ENCODE measurements at regions not wholly inside any gene's neighbourhood (a gene's known extent, or its start where the extent isn't known, plus 50 kb on each side); places are given as distances from the start of the nearest gene placed in this dataset.

DNA sequence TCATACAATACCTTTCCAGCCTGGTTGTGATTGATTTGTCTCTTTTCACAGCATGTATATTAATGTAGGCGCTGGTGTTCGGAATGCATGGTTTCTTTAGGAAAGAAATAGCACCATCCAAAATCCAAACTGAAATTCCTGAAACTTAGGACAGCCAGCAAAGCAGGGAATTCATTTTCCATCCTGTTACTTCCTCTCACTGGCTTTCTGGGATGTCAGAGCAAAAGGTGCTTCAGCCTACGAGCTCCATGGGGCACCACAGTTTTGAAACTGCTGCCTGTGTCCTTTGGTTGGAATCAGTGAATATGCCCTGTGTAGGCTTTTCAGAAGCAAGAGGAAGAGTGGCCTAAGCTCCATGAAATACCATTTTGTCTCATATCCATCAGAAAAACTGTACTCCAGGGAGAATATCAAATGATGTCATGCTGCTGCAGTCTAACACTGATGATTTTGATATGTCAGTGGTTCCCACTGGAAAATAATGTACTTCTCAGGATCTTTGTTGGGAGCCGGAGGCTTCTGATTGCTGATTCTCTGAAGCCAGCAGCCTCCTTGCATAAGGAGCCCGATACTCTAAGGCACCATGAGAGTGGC, 117.8 kb upstream of the SERP2 start:
- Histone ChIP-seq H3K4me1 (ENCODE audit: control insufficient read depth in 5 of 5, insufficient read depth in 5 of 5, low read length in 5 of 5) (peaks cover 0 to 15% (median 0%) of the 10 kb centered on the region in 5 donors), H3K36me3 (ENCODE audit: control insufficient read depth in 4 of 4, insufficient read depth in 4 of 4, low read length in 4 of 4) (no peaks in the 10 kb centered on the region), H3K27ac (ENCODE audit: low read depth in 1 of 2, low read length in 1 of 2) (no peak overlapping the region), H3K27me3 (ENCODE audit: control insufficient read depth in 3 of 3, insufficient read depth in 3 of 3, low read length in 2 of 3) (no peaks in the 10 kb centered on the region), H3K9me3 (ENCODE audit: control insufficient read depth in 4 of 4, insufficient read depth in 3 of 4, low read length in 3 of 4) (no peaks in the 10 kb centered on the region), H3K9ac (ENCODE audit: insufficient read depth in 1 of 2, low read length in 2 of 2) (no peak overlapping the region), H3K4me3 (no peak overlapping the region)
- 97% methylated on average over 5 of the region's 5 CpGs for WGBS, 2 donors
- TF ChIP-seq, protein P1, sequence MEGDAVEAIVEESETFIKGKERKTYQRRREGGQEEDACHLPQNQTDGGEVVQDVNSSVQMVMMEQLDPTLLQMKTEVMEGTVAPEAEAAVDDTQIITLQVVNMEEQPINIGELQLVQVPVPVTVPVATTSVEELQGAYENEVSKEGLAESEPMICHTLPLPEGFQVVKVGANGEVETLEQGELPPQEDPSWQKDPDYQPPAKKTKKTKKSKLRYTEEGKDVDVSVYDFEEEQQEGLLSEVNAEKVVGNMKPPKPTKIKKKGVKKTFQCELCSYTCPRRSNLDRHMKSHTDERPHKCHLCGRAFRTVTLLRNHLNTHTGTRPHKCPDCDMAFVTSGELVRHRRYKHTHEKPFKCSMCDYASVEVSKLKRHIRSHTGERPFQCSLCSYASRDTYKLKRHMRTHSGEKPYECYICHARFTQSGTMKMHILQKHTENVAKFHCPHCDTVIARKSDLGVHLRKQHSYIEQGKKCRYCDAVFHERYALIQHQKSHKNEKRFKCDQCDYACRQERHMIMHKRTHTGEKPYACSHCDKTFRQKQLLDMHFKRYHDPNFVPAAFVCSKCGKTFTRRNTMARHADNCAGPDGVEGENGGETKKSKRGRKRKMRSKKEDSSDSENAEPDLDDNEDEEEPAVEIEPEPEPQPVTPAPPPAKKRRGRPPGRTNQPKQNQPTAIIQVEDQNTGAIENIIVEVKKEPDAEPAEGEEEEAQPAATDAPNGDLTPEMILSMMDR (IDR thresholded peaks at IDR 0.05; ENCODE audit: control extremely low read depth, extremely low read depth) = no peak
- ATAC-seq (ENCODE audit: insufficient read depth, low FRiP score) = no peak
- DNase-seq = no peak

DNA sequence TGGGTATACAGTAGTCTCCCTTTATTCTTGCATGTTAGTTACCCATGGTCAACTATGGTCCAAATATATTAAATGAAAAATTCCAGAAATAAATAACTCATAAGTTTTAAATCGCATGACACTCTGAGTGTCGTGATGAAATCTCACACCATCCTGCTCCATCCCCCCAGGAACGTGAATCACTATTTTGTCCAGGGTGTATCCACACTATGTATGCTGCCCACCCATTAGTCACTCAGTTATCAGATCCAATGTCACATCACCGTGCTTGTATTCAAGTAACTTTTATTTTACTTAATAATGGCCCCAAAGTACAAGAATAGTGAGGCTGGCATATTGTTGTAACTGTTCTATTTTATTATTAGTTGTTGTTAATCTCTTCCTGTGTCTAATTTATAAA, 115.8 kb upstream of the SERP2 start:
- DNase-seq (no peak), ATAC-seq (ENCODE audit: insufficient read depth, low FRiP score) (no peak)
- Histone ChIP-seq H3K9ac (ENCODE audit: insufficient read depth in 1 of 2, low read length in 2 of 2) (no peak overlapping the region), H3K4me3 (no peak overlapping the region), H3K27ac (ENCODE audit: low read depth in 1 of 2, low read length in 1 of 2) (no peak overlapping the region), H3K27me3 (ENCODE audit: control insufficient read depth in 3 of 3, insufficient read depth in 3 of 3, low read length in 2 of 3) (no peaks in the 10 kb centered on the region), H3K4me1 (ENCODE audit: control insufficient read depth in 5 of 5, insufficient read depth in 5 of 5, low read length in 5 of 5) (peaks cover 0 to 15% (median 0%) of the 10 kb centered on the region in 5 donors), H3K36me3 (ENCODE audit: control insufficient read depth in 4 of 4, insufficient read depth in 4 of 4, low read length in 4 of 4) (no peaks in the 10 kb centered on the region), H3K9me3 (ENCODE audit: control insufficient read depth in 4 of 4, insufficient read depth in 3 of 4, low read length in 3 of 4) (no peaks in the 10 kb centered on the region)
- TF ChIP-seq, protein P1 (IDR thresholded peaks at IDR 0.05; ENCODE audit: control extremely low read depth, extremely low read depth) = no peak
- 92 to 93% methylated on average over 4 of the region's 4 CpGs for WGBS, 2 donors

DNA sequence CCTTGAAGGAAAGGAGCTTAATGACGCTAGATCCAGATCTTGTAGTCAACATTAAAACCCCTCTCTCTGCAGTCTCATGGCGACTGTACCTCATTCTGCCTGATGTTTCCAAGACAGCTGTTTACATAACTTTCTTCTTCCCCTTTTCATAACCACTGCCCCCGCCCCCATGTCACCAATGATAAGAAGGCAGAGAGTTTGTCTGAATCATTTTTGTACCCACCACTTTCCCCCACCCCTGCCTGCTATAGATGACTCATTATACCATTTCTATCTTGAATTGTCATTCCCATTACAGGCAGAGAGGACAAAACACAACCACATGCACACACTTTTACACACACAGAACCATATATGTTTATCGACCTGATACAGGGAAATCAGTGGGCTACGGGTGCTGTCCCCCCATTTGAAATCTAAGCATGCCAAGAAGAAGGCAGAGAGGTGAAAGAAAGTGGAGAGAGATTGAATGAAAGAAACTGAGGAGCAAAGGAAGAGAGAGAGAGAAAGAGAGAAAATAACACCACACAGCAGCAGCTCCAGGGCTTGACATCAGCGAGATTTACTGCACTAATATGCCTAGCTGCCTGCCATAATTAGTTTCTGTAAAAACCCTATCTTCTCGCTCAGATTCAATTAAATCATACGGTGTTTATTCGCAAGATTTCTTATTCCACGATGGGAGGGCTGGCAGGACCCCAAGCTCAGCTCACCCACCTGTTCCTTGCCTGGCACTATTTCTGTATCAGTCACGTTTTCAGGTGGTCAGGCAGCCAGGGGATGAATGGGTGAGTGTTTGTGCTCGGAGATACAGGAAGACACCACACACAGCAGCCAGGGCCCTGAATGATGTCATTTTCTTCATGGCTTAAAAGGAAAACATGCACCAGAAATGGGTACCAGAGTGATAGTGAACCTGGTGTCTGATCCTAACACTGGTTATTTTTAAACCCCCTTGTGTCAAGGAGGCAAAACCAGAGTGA, 114.3 kb upstream of the SERP2 start:
- no peaks in the 10 kb centered on the region for H3K9me3 ChIP-seq (ENCODE audit: control insufficient read depth in 4 of 4, insufficient read depth in 3 of 4, low read length in 3 of 4)
- H3K27me3 ChIP-seq (ENCODE audit: control insufficient read depth in 3 of 3, insufficient read depth in 3 of 3, low read length in 2 of 3) = no peaks in the 10 kb centered on the region
- DNase-seq (peak in 1 of 3 donors; percentile 42), ATAC-seq (ENCODE audit: insufficient read depth, low FRiP score) (peak; percentile 71)
- no peak overlapping the region for H3K9ac ChIP-seq (ENCODE audit: insufficient read depth in 1 of 2, low read length in 2 of 2)
- H3K36me3 ChIP-seq (ENCODE audit: control insufficient read depth in 4 of 4, insufficient read depth in 4 of 4, low read length in 4 of 4) = no peaks in the 10 kb centered on the region
- H3K4me3 ChIP-seq = no peak overlapping the region
- H3K4me1 ChIP-seq (ENCODE audit: control insufficient read depth in 5 of 5, insufficient read depth in 5 of 5, low read length in 5 of 5) = peaks cover 0 to 15% (median 0%) of the 10 kb centered on the region in 5 donors
- peak overlapping the region in 1 of 2 donors; percentile 58 for H3K27ac ChIP-seq (ENCODE audit: low read depth in 1 of 2, low read length in 1 of 2)
- TF ChIP-seq, protein P1 (IDR thresholded peaks at IDR 0.05; ENCODE audit: control extremely low read depth, extremely low read depth) = no peak
- WGBS, 2 donors = 25 to 52% methylated on average over 12 of the region's 12 CpGs
